ENCODE measurements at regions not wholly inside any gene's neighbourhood (a gene's known extent, or its start where the extent isn't known, plus 50 kb on each side); places are given as distances from the start of the nearest gene placed in this dataset.

DNA sequence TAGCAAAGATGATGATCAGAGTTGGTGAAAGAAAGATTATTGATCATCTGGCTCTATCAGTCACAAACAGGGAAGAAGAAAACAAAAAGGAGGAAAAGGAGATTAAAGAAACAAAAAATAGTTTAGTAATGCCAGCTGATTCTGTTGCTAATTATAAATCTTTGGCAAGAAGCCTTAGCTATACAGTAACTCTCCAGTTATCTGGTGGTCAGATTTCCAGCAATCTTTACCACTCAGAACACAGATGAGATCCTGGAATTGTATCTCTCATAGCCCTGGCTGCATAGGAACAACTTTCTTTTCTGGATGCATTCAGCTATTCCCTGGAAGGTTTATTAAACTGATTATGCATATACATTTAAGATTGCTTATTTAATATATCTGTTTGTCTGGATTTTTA is 256.8 kb upstream of the ZEB2 start:
- TF ChIP-seq CTCF (IDR thresholded peaks at IDR 0.05) (no peak), POLR2AphosphoS5 (IDR thresholded peaks at IDR 0.05; ENCODE audit: low read depth, low read length) (no peak)
